ENCODE measurements at regions not wholly inside any gene's neighbourhood (a gene's known extent, or its start where the extent isn't known, plus 50 kb on each side); places are given as distances from the start of the nearest gene placed in this dataset.

GRCh38 chr4:15144249-15144966, 142.1 kb downstream of the CPEB2 start:
- DNase-seq = no peak
- Mint-ChIP-seq H3K27ac (no peak overlapping the region), H3K27me3 (ENCODE audit: low read depth, poor library complexity) (no peaks in the 10 kb centered on the region), H3K4me1 (peaks cover 27% of the 10 kb centered on the region), H3K9me3 (peaks cover 4% of the 10 kb centered on the region), H3K4me3 (no peak overlapping the region), H3K36me3 (ENCODE audit: low read depth) (no peaks in the 10 kb centered on the region)
- TF ChIP-seq CTCF (IDR thresholded peaks at IDR 0.05) = no peak

GRCh38 chr4:15144967-15145295, 142.7 kb downstream of the CPEB2 start:
- Mint-ChIP-seq H3K4me3 (no peak overlapping the region), H3K4me1 (peaks cover 32% of the 10 kb centered on the region), H3K27me3 (ENCODE audit: low read depth, poor library complexity) (no peaks in the 10 kb centered on the region), H3K27ac (no peak overlapping the region), H3K36me3 (ENCODE audit: low read depth) (no peaks in the 10 kb centered on the region), H3K9me3 (peaks cover 4% of the 10 kb centered on the region)
- no peak for DNase-seq
- TF ChIP-seq CTCF (IDR thresholded peaks at IDR 0.05) = no peak

- no peaks in the 10 kb centered on the region for H3K27me3 Mint-ChIP-seq (ENCODE audit: low read depth, poor library complexity)
- no peak overlapping the region for H3K4me3 Mint-ChIP-seq
- peaks cover 4% of the 10 kb centered on the region for H3K9me3 Mint-ChIP-seq
- no peak for DNase-seq
- H3K4me1 Mint-ChIP-seq = peaks cover 38% of the 10 kb centered on the region
- H3K36me3 Mint-ChIP-seq (ENCODE audit: low read depth) = no peaks in the 10 kb centered on the region
- no peak overlapping the region for H3K27ac Mint-ChIP-seq
- no peak for TF ChIP-seq CTCF (IDR thresholded peaks at IDR 0.05)
These were observed 143.4 kb downstream of the CPEB2 start for GRCh38 chr4:15145709-15146108.

GRCh38 chr4:15147714-15148113, 145.4 kb downstream of the CPEB2 start:
- DNase-seq = no peak
- H3K27ac Mint-ChIP-seq = no peak overlapping the region
- no peaks in the 10 kb centered on the region for H3K36me3 Mint-ChIP-seq (ENCODE audit: low read depth)
- H3K4me1 Mint-ChIP-seq = peaks cover 41% of the 10 kb centered on the region
- H3K27me3 Mint-ChIP-seq (ENCODE audit: low read depth, poor library complexity) = no peaks in the 10 kb centered on the region
- no peaks in the 10 kb centered on the region for H3K9me3 Mint-ChIP-seq
- no peak overlapping the region for H3K4me3 Mint-ChIP-seq
- TF ChIP-seq CTCF (IDR thresholded peaks at IDR 0.05) = no peak

GRCh38 chr4:15148199-15148598, 145.9 kb downstream of the CPEB2 start:
- Mint-ChIP-seq H3K4me3 (no peak overlapping the region), H3K4me1 (peaks cover 41% of the 10 kb centered on the region), H3K27ac (no peak overlapping the region), H3K27me3 (ENCODE audit: low read depth, poor library complexity) (no peaks in the 10 kb centered on the region), H3K36me3 (ENCODE audit: low read depth) (no peaks in the 10 kb centered on the region), H3K9me3 (no peaks in the 10 kb centered on the region)
- DNase-seq = no peak
- no peak for TF ChIP-seq CTCF (IDR thresholded peaks at IDR 0.05)

- TF ChIP-seq CTCF (IDR thresholded peaks at IDR 0.05) = no peak
- H3K27me3 Mint-ChIP-seq (ENCODE audit: low read depth, poor library complexity) = no peaks in the 10 kb centered on the region
- H3K9me3 Mint-ChIP-seq = no peaks in the 10 kb centered on the region
- peaks cover 41% of the 10 kb centered on the region for H3K4me1 Mint-ChIP-seq
- H3K36me3 Mint-ChIP-seq (ENCODE audit: low read depth) = no peaks in the 10 kb centered on the region
- H3K27ac Mint-ChIP-seq = no peak overlapping the region
- DNase-seq = no peak
- H3K4me3 Mint-ChIP-seq = no peak overlapping the region
These were observed 146.4 kb downstream of the CPEB2 start for GRCh38 chr4:15148691-15149090.
